ENCODE measurements at regions not wholly inside any gene's neighbourhood (a gene's known extent, or its start where the extent isn't known, plus 50 kb on each side); places are given as distances from the start of the nearest gene placed in this dataset.

DNA sequence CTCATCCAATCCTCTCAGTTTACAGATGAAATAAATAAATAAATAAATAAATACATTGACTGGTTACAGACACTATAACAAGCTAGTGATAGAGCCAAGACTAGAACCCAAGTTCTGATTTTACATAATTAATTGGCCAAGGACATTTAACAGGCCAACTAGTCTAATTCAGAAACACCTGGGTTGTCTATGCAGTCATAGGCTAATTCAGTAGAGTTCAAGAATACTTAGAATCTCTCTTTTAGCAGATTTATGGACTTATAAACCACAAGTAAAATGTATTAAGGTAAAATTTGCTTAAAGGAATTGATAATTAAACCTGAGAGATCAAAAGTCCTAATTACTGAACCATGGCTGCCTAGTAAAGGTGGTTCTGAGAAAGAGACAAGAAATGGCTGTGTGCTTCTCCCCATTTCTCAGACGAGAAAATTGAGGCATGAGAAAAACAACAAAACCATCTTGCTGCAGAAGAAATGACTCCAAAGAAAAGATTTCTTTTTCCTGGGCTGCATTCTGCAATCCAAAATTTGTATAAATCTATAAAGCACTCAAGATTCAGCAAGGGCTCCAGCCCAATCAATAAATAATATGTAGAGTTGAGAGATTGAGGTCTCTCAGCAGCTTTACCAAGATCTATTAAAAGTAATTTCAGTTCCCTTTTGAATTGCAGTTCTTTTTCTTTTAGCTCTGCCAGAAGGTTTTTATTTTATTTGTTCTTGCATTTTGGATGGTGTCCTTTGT lies 98.3 kb downstream of the DUSP10 start:
- no peak for DNase-seq

DNA sequence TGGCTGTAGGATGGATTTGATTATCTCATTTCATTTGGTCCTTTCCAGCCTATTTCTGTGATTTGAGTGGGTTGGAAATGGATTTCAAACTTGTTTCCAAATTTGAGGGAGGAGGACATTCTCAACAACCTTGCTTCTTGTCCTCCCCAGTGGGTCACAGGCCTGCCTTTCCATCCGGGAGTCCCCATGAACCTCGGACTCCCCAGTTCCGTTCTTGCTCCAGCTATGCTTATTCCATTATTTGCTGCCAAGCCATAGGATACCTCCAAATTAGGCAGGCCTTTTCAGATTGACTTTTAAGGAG lies 97.8 kb downstream of the DUSP10 start:
- no peak for DNase-seq

DNA sequence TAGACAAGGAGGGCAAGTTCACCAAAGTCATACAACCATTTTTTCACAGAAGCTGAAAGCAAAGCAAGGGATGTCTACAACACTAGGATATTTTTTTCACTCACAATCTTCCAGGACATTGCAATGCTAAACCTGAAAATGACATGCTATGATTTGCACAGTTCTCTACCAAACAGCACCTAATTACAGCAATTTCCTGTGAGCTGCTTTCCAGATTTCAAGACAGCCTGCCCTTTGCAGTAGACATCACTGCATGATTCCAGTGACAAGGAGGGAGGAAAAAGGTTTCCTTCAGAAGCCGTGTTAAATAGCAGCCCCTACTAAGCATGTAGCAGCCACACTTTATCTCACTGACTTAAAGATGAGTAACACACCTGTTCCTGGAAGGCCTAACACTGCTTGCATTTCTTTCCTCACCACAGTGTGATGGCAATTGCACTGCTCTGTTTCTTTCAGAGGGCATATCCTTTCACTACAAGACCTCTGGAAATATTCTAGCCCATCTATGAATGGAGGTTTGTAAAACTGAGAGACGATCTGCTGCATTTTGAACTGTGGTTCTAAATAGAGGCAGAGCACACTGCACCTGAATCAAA lies 97.1 kb downstream of the DUSP10 start:
- no peak for DNase-seq

DNA sequence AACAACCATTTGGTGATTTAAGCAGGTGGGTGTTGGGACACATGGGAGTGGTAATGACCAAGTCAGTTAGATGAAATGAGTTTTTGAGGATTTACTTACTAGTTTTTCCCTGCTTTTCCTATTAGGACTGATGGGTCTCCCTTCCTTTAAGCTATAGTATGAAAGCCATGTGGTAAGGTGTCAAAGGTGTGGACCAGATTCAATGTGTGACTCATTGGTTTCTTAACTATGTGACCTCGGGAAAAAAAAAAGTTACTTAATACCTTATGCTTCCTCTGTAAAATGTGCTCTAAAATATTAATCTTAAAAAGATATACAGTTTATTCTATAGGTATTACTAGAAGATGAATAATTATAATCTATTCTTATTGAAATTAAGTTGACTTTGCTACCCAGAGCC lies 93.7 kb downstream of the DUSP10 start:
- DNase-seq, result no peak
